ENCODE measurements at regions not wholly inside any gene's neighbourhood (a gene's known extent, or its start where the extent isn't known, plus 50 kb on each side); places are given as distances from the start of the nearest gene placed in this dataset.

GRCh38 chr5:4309026-4309425 is 713.4 kb downstream of the IRX1 start:
- 50 to 56% methylated on average over 7 of the region's 7 CpGs for WGBS, 2 donors (ENCODE audit: low coverage in 1 of 2)

GRCh38 chr5:4313138-4313537 is 717.5 kb downstream of the IRX1 start:
- no peaks in the 10 kb centered on the region for H3K4me1 ChIP-seq
- no peaks in the 10 kb centered on the region for H3K27me3 ChIP-seq
- TF ChIP-seq POLR2A (IDR thresholded peaks at IDR 0.05) (no peak), EP300 (IDR thresholded peaks at IDR 0.05) (no peak), CTCF (IDR thresholded peaks at IDR 0.05) (no peak), POLR2AphosphoS5 (IDR thresholded peaks at IDR 0.05) (no peak)
- no peaks in the 10 kb centered on the region for H3K9me3 ChIP-seq
- WGBS, 2 donors (ENCODE audit: low coverage in 1 of 2), result 52 to 60% methylated on average over 4 to 5 of the region's 5 CpGs
- no peak overlapping the region for H3K4me3 ChIP-seq
- H3K36me3 ChIP-seq, result no peaks in the 10 kb centered on the region
- no peak overlapping the region for H3K27ac ChIP-seq
- ATAC-seq, result no peak

More at GRCh38 chr5:4309026-4309425, 713.4 kb downstream of the IRX1 start:
- Histone ChIP-seq H3K9me3 (no peaks in the 10 kb centered on the region), H3K27ac (no peak overlapping the region), H3K27me3 (no peaks in the 10 kb centered on the region), H3K4me1 (no peaks in the 10 kb centered on the region), H3K4me3 (no peak overlapping the region), H3K36me3 (no peaks in the 10 kb centered on the region)
- no peak for ATAC-seq
- TF ChIP-seq EP300 (IDR thresholded peaks at IDR 0.05) (no peak), POLR2AphosphoS5 (IDR thresholded peaks at IDR 0.05) (no peak), POLR2A (IDR thresholded peaks at IDR 0.05) (no peak), CTCF (IDR thresholded peaks at IDR 0.05) (no peak)

- Histone ChIP-seq H3K27me3 (no peaks in the 10 kb centered on the region), H3K27ac (no peak overlapping the region), H3K36me3 (no peaks in the 10 kb centered on the region), H3K4me1 (no peaks in the 10 kb centered on the region), H3K9me3 (peaks cover 0 to 5% (median 0%) of the 10 kb centered on the region in 3 donors), H3K4me3 (no peak overlapping the region)
- 83 to 88% methylated on average over 7 to 8 of the region's 16 CpGs for whole genome bisulfite sequencing, 2 donors (ENCODE audit: low coverage in 1 of 2)
- ATAC-seq, result no peak
- TF ChIP-seq CTCF (IDR thresholded peaks at IDR 0.05) (no peak), POLR2AphosphoS5 (IDR thresholded peaks at IDR 0.05) (no peak), EP300 (IDR thresholded peaks at IDR 0.05) (no peak), POLR2A (IDR thresholded peaks at IDR 0.05) (no peak)
Measured at GRCh38 chr5:4319478-4320128, 724.0 kb downstream of the IRX1 start.

- Histone ChIP-seq H3K4me1 (no peaks in the 10 kb centered on the region), H3K4me3 (no peak overlapping the region), H3K27ac (no peak overlapping the region), H3K9me3 (no peaks in the 10 kb centered on the region), H3K27me3 (no peaks in the 10 kb centered on the region), H3K36me3 (no peaks in the 10 kb centered on the region)
- no peak for ATAC-seq
- WGBS, 2 donors (ENCODE audit: low coverage in 1 of 2), result 64 to 68% methylated on average over 2 of the region's 2 CpGs
- TF ChIP-seq POLR2A (IDR thresholded peaks at IDR 0.05) (no peak), CTCF (IDR thresholded peaks at IDR 0.05) (no peak)
Measured at GRCh38 chr5:4330327-4330726, 734.7 kb downstream of the IRX1 start.

- H3K4me1 ChIP-seq, result no peaks in the 10 kb centered on the region
- H3K27me3 ChIP-seq, result no peaks in the 10 kb centered on the region
- 50 to 100% methylated on average over 2 of the region's 2 CpGs for WGBS, 2 donors (ENCODE audit: low coverage in 1 of 2)
- ATAC-seq, result no peak
- no peak overlapping the region for H3K27ac ChIP-seq
- TF ChIP-seq CTCF (IDR thresholded peaks at IDR 0.05), result no peak
- no peaks in the 10 kb centered on the region for H3K36me3 ChIP-seq
- no peaks in the 10 kb centered on the region for H3K9me3 ChIP-seq
- no peak overlapping the region for H3K4me3 ChIP-seq
Measured at GRCh38 chr5:4335078-4335477, 739.4 kb downstream of the IRX1 start.
